Rectal smooth muscle tissue (tissue), 1 donor: ENCODE measurements at regions not wholly inside any gene's neighbourhood (a gene's known extent, or its start where the extent isn't known, plus 50 kb on each side); places are given as distances from the start of the nearest gene placed in this dataset.
"Not testable (repeated sequence)": the region's sequence is repeated elsewhere in the genome, so short reads cannot be mapped to it uniquely, and the experiment has no call there.

Experiments
- H3K27ac ChIP-seq: one replicate; pipeline ENCODE4 v1.7.0; 2013; ENCODE audit warnings: low read depth, low read length, inconsistent platforms
- H3K27me3 ChIP-seq: one replicate; pipeline ENCODE4 v1.7.0; 2013; ENCODE audit warnings: low read length; ENCODE audit not compliant: control insufficient read depth, insufficient read depth
- H3K36me3 ChIP-seq: one replicate; pipeline ENCODE4 v1.7.0; 2013; ENCODE audit warnings: low read length; ENCODE audit not compliant: control insufficient read depth, insufficient read depth
- H3K4me1 ChIP-seq: one replicate; pipeline ENCODE4 v1.7.0; 2013; ENCODE audit warnings: low read length; ENCODE audit not compliant: control insufficient read depth, insufficient read depth
- H3K4me3 ChIP-seq: one replicate; pipeline ENCODE4 v1.7.0; 2013; ENCODE audit warnings: low read length
- H3K9ac ChIP-seq: one replicate; pipeline ENCODE4 v1.7.0; 2013; ENCODE audit warnings: low read length

DNA sequence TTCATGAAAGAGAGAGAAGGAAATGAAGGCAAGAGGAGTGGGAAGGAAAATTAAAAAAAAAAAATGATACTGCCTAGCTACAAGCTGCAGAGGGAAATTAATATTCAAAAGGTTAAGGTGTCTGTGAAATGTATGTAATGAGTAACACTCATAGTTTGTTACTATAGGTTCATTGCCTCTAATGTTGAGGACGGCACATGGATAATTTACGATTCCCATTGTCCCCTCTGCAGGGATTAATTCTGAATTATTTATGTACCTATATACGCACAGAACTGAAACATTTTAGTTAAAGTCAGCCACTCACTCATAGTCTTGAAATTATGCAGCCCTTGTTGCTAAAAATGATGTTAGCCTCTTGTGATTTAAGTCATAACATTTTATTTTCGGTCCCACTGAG is 869.1 kb downstream of the NR2F1-AS1 start:
- no peaks in the 10 kb centered on the region for H3K4me1 ChIP-seq
- H3K4me3 ChIP-seq, result no peak overlapping the region
- H3K27ac ChIP-seq, result no peak overlapping the region
- no peak overlapping the region for H3K9ac ChIP-seq
- no peaks in the 10 kb centered on the region for H3K27me3 ChIP-seq
- H3K36me3 ChIP-seq, result no peaks in the 10 kb centered on the region

DNA sequence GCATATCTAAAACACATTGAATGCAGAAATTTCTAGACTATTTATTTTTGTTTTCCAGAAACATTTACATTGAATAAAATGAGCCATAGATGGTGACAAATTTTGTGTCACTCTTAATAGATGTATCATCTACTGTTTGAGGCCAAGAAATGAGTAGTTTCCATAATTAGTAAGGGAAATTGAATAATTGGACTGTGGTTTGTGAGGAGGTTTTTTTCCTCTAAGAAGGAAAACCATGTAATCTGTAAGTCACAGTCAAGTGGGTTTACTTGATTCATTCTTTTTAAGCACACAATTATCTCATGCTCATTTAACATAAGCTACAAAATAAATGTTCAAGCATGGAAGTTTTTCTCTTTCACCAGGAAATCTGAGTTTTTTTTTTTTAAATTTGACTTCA is 876.4 kb downstream of the NR2F1-AS1 start:
- no peaks in the 10 kb centered on the region for H3K4me1 ChIP-seq
- H3K36me3 ChIP-seq, result no peaks in the 10 kb centered on the region
- H3K9ac ChIP-seq, result no peak overlapping the region
- H3K4me3 ChIP-seq, result no peak overlapping the region
- no peaks in the 10 kb centered on the region for H3K27me3 ChIP-seq
- H3K27ac ChIP-seq, result no peak overlapping the region

DNA sequence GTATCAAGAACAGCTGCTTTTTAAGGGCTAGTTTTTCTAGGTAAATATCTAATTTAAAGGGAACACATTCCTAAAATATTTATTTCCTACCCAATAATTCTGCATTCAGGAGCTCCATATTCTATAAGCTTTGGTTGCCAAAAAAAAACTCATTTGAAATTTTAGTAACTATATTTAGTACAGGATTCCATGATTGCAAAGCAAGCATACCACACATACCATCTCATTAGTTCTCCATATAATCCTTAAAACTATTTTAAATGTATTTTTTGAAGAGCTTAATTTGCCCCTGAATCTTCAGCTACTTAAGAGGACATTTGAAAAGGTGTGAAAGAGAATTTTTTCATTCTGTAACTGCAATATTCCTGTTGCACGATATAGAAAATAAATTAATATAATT is 877.0 kb downstream of the NR2F1-AS1 start:
- Histone ChIP-seq H3K4me1 (no peaks in the 10 kb centered on the region), H3K27me3 (no peaks in the 10 kb centered on the region), H3K9ac (no peak overlapping the region), H3K27ac (no peak overlapping the region), H3K36me3 (no peaks in the 10 kb centered on the region), H3K4me3 (no peak overlapping the region)

DNA sequence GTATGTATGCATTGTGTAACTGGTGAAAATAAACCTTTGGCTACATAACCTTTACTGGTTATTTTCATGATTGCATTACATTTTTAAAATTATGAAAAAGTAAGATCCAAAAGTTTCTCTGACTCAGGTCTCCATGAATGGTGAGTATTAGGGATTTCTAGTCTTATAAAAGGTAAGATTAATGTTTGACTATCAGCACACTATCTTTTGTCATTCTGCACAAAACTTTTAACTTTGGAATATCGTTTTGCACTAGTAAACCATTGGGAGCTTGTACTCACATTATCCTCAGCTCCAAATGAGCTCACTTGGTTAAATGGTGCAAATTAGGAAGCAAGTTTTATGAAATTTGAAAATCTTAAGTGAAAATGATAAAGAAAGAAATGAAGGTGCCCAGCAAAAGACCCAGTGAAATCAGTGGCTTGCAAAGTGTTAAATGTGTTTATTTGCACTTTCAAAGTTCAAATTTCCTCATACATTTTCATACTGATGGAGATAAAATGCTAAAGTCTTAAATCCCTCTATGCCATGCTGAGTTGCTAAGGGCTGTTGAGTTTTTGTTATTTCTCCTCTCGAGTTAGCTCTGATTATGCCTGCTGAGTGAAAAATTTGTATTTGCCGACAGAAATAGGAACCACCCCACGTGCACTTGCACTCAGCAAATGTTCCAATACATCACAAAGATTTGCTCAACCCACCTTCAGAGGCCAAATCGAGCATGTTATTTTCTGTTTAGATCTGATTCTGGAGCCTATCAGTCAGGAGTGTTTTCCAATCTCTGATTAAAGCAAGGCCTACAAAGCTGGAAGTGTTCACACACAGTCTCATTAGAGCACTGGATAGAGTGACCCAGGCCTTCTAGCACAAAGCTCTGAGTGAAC is 885.7 kb downstream of the NR2F1-AS1 start:
- no peaks in the 10 kb centered on the region for H3K4me1 ChIP-seq
- H3K9ac ChIP-seq, result no peak overlapping the region
- H3K4me3 ChIP-seq, result no peak overlapping the region
- H3K36me3 ChIP-seq, result no peaks in the 10 kb centered on the region
- no peak overlapping the region for H3K27ac ChIP-seq
- no peaks in the 10 kb centered on the region for H3K27me3 ChIP-seq

DNA sequence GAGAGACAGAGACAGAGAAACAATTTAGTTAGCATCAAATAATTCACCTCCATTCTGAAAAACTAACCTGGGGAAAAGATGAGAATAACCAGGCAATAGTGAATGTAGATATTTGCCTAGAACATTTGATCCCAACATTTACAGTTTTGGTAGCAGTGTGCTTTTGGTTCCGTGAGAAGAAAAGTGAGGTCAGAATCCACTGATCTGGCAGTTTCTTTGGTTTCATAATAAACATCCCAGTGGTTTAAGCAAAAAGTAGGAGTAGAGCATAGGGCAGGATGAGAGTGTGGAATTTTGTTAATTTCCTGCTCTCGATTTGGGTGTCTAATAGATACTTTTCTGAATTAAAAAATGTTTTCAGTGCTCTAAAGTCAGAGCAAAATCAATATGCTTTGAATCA is 887.0 kb downstream of the NR2F1-AS1 start:
- no peak overlapping the region for H3K9ac ChIP-seq
- no peaks in the 10 kb centered on the region for H3K36me3 ChIP-seq
- H3K4me3 ChIP-seq, result no peak overlapping the region
- H3K27ac ChIP-seq, result no peak overlapping the region
- H3K4me1 ChIP-seq, result no peaks in the 10 kb centered on the region
- H3K27me3 ChIP-seq, result no peaks in the 10 kb centered on the region

DNA sequence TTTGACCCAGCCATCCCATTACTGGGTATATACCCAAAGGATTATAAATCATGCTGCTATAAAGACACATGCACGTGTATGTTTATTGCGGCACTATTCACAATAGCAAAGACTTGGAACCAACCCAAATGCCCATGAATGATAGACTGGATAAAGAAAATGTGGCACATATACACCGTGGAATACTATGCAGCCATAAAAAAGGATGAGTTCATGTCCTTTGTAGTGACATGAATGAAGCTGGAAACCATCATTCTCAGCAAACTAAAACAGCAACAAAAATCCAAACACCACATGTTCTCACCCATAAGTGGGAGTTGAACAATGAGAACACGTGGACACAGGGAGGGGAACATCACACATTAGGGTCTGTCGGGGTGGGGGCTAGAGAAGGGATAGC is 889.1 kb downstream of the NR2F1-AS1 start:
- not testable (repeated sequence) for H3K27me3 ChIP-seq

DNA sequence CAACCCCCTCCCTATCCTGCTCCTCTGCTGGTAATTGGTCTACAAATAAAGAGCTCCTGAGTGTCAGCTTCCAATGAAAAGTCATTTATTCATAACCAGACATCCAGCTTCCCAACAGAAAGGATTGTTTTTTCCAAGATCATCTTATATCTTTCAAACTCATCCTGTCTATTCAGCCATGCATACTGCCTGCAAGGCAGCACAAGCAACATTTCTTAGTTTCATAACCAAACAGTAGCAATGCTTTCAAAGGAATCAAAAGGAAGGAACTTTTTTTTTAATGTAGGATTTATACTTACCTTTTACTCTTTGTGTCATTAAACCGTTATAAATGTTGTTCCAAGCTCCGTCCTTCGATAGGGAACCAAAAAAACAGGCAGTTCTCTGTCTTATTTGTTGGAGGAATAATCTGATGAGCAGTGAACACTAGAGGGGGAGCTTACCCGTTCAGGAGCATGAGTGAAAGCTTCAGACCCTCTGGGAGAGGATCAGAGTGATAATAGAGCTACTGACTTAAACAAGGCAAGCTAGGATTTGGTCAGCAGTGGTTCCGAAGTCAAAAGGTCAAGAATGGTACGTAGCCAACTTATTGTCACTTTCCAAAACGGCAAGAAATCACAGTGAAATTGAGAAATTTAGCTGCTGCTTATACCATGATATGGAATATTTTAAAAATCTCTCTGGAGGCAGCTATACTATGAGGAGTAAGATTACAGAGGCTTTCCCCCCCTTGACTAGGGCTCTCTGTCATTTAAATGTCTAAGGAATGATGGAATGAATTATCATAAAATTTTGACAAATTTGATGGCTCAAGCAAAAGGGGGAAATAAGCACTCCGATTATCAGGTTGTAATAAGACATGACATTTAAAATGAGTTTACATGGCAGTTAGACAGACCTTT is 892.9 kb downstream of the NR2F1-AS1 start:
- Histone ChIP-seq H3K36me3 (no peaks in the 10 kb centered on the region), H3K27ac (no peak overlapping the region), H3K4me1 (no peaks in the 10 kb centered on the region), H3K27me3 (no peaks in the 10 kb centered on the region), H3K4me3 (no peak overlapping the region), H3K9ac (no peak overlapping the region)

More for the DNA sequence above, 889.1 kb downstream of the NR2F1-AS1 start:
- H3K4me3 ChIP-seq, H3K36me3 ChIP-seq, H3K27ac ChIP-seq, H3K9ac ChIP-seq, H3K4me1 ChIP-seq: not testable (repeated sequence)

DNA sequence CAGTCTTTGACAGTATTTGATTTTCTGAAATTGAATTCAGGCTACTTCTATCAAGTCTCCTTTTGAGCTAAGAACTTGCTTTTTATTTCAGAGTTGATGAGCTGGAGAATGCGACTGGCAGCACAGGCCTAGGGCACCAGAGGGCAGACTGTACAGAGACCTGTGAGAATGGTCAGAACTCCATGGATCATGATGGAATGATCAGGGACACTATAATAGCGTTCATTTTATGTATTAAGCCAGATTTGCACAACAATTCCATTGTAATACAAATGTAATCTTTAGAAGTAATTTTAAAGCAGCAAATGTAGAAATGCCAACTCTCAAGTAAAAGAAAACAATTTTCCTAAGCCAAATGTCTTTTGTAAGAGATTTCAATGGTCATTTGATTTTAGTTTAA is 902.4 kb downstream of the NR2F1-AS1 start:
- Histone ChIP-seq H3K27me3 (no peaks in the 10 kb centered on the region), H3K4me1 (no peaks in the 10 kb centered on the region), H3K27ac (no peak overlapping the region), H3K4me3 (no peak overlapping the region), H3K36me3 (no peaks in the 10 kb centered on the region), H3K9ac (no peak overlapping the region)

DNA sequence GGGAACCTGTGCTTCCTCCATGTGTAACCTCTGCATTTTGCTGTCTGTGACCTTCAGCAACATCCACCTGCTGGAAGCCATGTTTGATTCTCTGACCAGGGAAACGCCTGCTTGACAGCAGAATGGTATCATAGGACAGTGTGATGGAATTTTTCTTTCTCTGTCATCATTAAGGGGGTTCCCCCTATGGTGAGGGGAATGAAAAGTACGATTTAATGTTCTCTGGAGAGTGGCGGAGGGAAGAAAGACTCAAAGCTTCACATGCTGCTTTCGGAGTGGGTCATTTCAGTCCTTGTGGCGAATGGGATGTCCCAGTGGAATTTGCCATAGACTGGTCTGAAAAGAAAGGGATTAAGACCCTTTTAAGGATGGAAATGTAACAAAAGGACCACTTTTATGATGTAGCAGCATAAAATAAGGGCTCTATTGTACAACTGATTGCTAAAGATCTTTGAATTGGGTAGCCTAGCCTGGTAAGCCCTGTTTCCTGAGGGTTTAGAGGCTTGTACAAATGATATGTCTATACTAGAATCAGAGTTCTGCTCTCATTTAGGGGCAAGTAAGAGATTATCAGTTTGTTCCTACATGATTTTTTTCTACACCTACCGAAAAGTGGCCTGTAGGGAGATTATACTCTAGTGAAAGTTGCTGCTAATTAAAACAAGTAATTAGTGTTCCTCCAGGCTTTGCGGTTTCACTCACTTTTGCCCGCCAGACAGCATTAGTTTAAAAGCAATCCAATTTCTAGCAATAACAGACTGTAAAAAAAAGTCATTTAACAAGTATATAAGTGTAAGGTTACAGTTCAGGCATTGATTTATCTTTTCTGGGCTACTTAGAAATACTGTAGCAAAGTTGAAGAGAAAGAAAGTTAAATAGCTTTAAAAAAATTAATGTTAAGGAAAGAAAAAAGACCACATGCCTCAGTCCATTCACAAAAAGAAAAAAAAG is 904.5 kb downstream of the NR2F1-AS1 start:
- no peak overlapping the region for H3K27ac ChIP-seq
- H3K9ac ChIP-seq, result no peak overlapping the region
- H3K36me3 ChIP-seq, result no peaks in the 10 kb centered on the region
- no peaks in the 10 kb centered on the region for H3K27me3 ChIP-seq
- no peaks in the 10 kb centered on the region for H3K4me1 ChIP-seq
- no peak overlapping the region for H3K4me3 ChIP-seq

DNA sequence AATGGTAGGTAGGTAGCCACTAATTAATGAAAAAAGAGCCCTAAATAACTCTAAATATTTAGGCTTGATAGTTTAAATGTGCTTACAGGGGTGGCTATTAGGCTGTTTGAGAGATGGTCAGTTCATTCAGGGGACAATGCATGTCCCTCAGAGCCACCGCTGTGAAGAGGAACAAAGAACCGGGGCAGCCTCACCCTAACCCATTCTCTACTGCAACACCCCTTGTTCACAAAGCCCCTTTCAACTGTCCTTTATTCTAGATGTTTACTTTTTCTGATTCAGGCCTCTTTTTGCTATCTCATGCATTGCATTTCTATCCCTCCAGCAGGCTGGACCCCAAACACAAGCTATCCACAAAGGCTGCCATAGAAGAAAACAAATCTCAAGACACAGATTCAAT is 906.7 kb downstream of the NR2F1-AS1 start:
- H3K36me3 ChIP-seq, result no peaks in the 10 kb centered on the region
- no peak overlapping the region for H3K9ac ChIP-seq
- no peaks in the 10 kb centered on the region for H3K27me3 ChIP-seq

DNA sequence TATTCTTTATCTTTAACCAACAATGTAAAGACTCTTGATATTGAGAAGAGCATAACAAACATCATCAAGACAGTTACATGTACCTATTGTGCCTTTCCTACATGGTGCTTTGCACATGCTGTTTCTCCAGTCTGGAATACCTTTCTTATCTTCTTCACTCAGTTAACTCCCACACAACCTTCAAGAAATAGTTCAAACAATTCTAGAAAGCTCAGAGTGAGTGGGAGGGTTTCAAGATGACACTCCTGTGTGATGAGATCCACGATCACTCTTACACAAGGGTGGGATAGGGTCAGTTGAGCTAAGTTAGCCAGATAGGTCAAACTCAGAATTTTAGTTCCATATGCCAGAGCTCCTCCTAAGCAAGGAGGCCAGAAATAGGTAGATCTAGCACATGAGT is 915.5 kb downstream of the NR2F1-AS1 start:
- Histone ChIP-seq H3K4me1 (no peaks in the 10 kb centered on the region), H3K27ac (no peak overlapping the region), H3K27me3 (no peaks in the 10 kb centered on the region), H3K9ac (no peak overlapping the region), H3K4me3 (no peak overlapping the region), H3K36me3 (no peaks in the 10 kb centered on the region)

More for the DNA sequence above, 906.7 kb downstream of the NR2F1-AS1 start:
- Histone ChIP-seq H3K27ac (no peak overlapping the region), H3K4me1 (no peaks in the 10 kb centered on the region), H3K4me3 (no peak overlapping the region)

DNA sequence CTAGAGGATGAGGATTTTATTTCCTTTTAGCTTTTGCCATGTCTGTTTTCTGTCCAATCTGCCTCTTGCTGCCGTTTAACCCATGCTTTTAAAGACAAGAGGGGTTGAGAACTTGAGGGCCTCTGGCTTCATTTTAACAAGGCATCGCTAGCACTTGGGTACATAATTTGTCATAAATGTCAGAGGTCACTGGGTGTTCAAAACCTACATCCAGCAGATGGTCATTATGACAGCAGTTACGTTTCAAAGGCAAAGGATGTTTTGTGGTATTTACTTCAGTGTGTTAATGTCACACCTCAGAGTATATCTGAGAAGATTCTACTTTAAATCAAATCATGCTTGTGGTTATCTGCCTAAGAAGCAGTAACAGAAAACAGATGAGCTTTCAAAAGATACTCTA is 918.3 kb downstream of the NR2F1-AS1 start:
- Histone ChIP-seq H3K27ac (no peak overlapping the region), H3K27me3 (no peaks in the 10 kb centered on the region), H3K36me3 (no peaks in the 10 kb centered on the region), H3K9ac (no peak overlapping the region), H3K4me1 (no peaks in the 10 kb centered on the region), H3K4me3 (no peak overlapping the region)
